WTC11 (cell line): ENCODE measurements at regions not wholly inside any gene's neighbourhood (a gene's known extent, or its start where the extent isn't known, plus 50 kb on each side); places are given as distances from the start of the nearest gene placed in this dataset.

Experiments
- ATAC-seq: fragments of 200-7000 bp; cut with Tn5 transposase; 2 replicates; pipeline ENCODE4 v1.10.0; 2021; ENCODE audit warnings: mild to moderate bottlenecking, moderate library complexity
- CTCF ChIA-PET: fragments of 300-600 bp; sonication (Branson Sonifier 250); formaldehyde crosslinking; loops from one replicate; lab custom pipeline; 2021; ENCODE audit warnings: antibody characterized with exemption; lab: Charles Lee
- POLR2A ChIA-PET: fragments of 350-600 bp; sonication (Branson Sonifier 250); formaldehyde crosslinking; loops from one replicate; lab custom pipeline; 2021; ENCODE audit warnings: antibody characterized with exemption; lab: Charles Lee
- DNase-seq: peaks from one replicate; pipeline ENCODE4 v3.0.0; 2021; ENCODE audit warnings: low spot score
- H3K27ac Mint-ChIP-seq: 2 replicates; pipeline ENCODE4 v1.8.0; 2021; ENCODE audit warnings: mixed read lengths
- H3K27me3 Mint-ChIP-seq: 2 replicates; pipeline ENCODE4 v1.8.0; 2021; ENCODE audit warnings: low read depth, mild to moderate bottlenecking, moderate library complexity, mixed read lengths
- H3K36me3 Mint-ChIP-seq: 2 replicates; pipeline ENCODE4 v1.8.0; 2021; ENCODE audit warnings: mixed read lengths
- H3K4me1 Mint-ChIP-seq: 2 replicates; pipeline ENCODE4 v1.8.0; 2022; ENCODE audit warnings: mixed read lengths
- H3K4me3 Mint-ChIP-seq: 2 replicates; pipeline ENCODE4 v1.8.0; 2021; ENCODE audit warnings: mild to moderate bottlenecking, moderate library complexity, mixed read lengths
- H3K9me3 Mint-ChIP-seq: 2 replicates; pipeline ENCODE4 v1.8.0; 2021; ENCODE audit warnings: mixed read lengths
- AR ChIP-seq: fragments of 250-450 bp; sonication (Bioruptor Pico); IDR thresholded peaks from 2 replicates; pipeline ENCODE4 v1.9.0; 2021; ENCODE audit warnings: mild to moderate bottlenecking
- ATF1 ChIP-seq: sonication (generic); formaldehyde crosslinking; IDR thresholded peaks from 2 replicates; pipeline ENCODE4 v1.8.1; 2023; ENCODE audit warnings: mild to moderate bottlenecking, moderate library complexity, missing genetic modification reagents
- ATF6 ChIP-seq: sonication (generic); formaldehyde crosslinking; IDR thresholded peaks from 2 replicates; pipeline ENCODE4 v1.8.1; 2023; ENCODE audit warnings: mild to moderate bottlenecking, missing genetic modification reagents
- E2F1 ChIP-seq: sonication (generic); formaldehyde crosslinking; IDR thresholded peaks from 2 replicates; pipeline ENCODE4 v1.8.0; 2022; ENCODE audit warnings: mild to moderate bottlenecking, missing genetic modification reagents
- EMX1 ChIP-seq: fragments of 250-450 bp; sonication (Bioruptor Pico); IDR thresholded peaks from 2 replicates; pipeline ENCODE4 v1.8.0; 2021; ENCODE audit warnings: mild to moderate bottlenecking
- ETV6 ChIP-seq: sonication (generic); formaldehyde crosslinking; IDR thresholded peaks from 2 replicates; pipeline ENCODE4 v1.8.1; 2022; ENCODE audit warnings: mild to moderate bottlenecking, missing genetic modification reagents
- FOXK1 ChIP-seq: sonication (generic); formaldehyde crosslinking; IDR thresholded peaks from 2 replicates; pipeline ENCODE4 v1.8.0; 2022; ENCODE audit warnings: mild to moderate bottlenecking, moderate library complexity, missing genetic modification reagents
- FOXP4 ChIP-seq: sonication (generic); formaldehyde crosslinking; IDR thresholded peaks from 2 replicates; pipeline ENCODE4 v1.8.0; 2022; ENCODE audit warnings: mild to moderate bottlenecking, missing genetic modification reagents
- HMGA2 ChIP-seq: fragments of 250-450 bp; sonication (Bioruptor Pico); IDR thresholded peaks from 2 replicates; pipeline ENCODE4 v1.4.0; 2021; ENCODE audit warnings: mild to moderate bottlenecking, moderate library complexity
- KAT7 ChIP-seq: sonication (generic); formaldehyde crosslinking; IDR thresholded peaks from 2 replicates; pipeline ENCODE4 v1.8.1; 2023; ENCODE audit warnings: missing genetic modification reagents, mild to moderate bottlenecking, borderline replicate concordance
- MAX ChIP-seq: sonication (generic); formaldehyde crosslinking; IDR thresholded peaks from 2 replicates; pipeline ENCODE4 v1.8.0; 2022; ENCODE audit warnings: mild to moderate bottlenecking, missing genetic modification reagents
- NFE2L1 ChIP-seq: sonication (generic); formaldehyde crosslinking; IDR thresholded peaks from 2 replicates; pipeline ENCODE4 v1.8.1; 2023; ENCODE audit warnings: missing genetic modification reagents
- NR2C2 ChIP-seq: sonication (generic); formaldehyde crosslinking; IDR thresholded peaks from 2 replicates; pipeline ENCODE4 v1.8.0; 2022; ENCODE audit warnings: mild to moderate bottlenecking, missing genetic modification reagents
- SMAD4 ChIP-seq: sonication (generic); formaldehyde crosslinking; IDR thresholded peaks from 2 replicates; pipeline ENCODE4 v1.8.0; 2022; ENCODE audit warnings: mild to moderate bottlenecking, missing genetic modification reagents
- SP1 ChIP-seq: sonication (generic); formaldehyde crosslinking; conservative IDR thresholded peaks from 2 replicates; pipeline ENCODE4 v1.8.1; 2022; ENCODE audit warnings: missing genetic modification reagents
- TCF7 ChIP-seq: sonication (generic); formaldehyde crosslinking; IDR thresholded peaks from 2 replicates; pipeline ENCODE4 v1.8.0; 2022; ENCODE audit warnings: mild to moderate bottlenecking, low read depth, missing genetic modification reagents, moderate library complexity
- ZBTB43 ChIP-seq: sonication (generic); formaldehyde crosslinking; IDR thresholded peaks from 2 replicates; pipeline ENCODE4 v1.8.1; 2023; ENCODE audit warnings: mild to moderate bottlenecking, missing genetic modification reagents
- ZNF219 ChIP-seq: sonication (generic); formaldehyde crosslinking; IDR thresholded peaks from 2 replicates; pipeline ENCODE4 v1.8.0; 2023; ENCODE audit warnings: missing genetic modification reagents, mild to moderate bottlenecking, borderline replicate concordance
- ZNF281 ChIP-seq: sonication (generic); formaldehyde crosslinking; IDR thresholded peaks from 2 replicates; pipeline ENCODE4 v1.8.0; 2023; ENCODE audit warnings: mild to moderate bottlenecking, missing genetic modification reagents

GRCh38 chr6:90835596-90836212 lies 248.8 kb upstream of the MAP3K7 start:
- Mint-ChIP-seq H3K4me3 (no peak overlapping the region), H3K9me3 (peaks cover 13% of the 10 kb centered on the region), H3K4me1 (no peaks in the 10 kb centered on the region), H3K27ac (no peak overlapping the region), H3K36me3 (peaks cover 3% of the 10 kb centered on the region; the same call in 1 of the 2 replicates), H3K27me3 (no peaks in the 10 kb centered on the region)
- ATAC-seq = no peak
- TF ChIP-seq E2F1 (no peak), ATF6 (CRISPR knock-in tag) (no peak), ZNF219 (no peak), NR2C2 (CRISPR knock-in tag) (no peak), EMX1 (CRISPR knock-in tag) (no peak), NFE2L1 (CRISPR knock-in tag) (no peak), ZNF281 (no peak), ATF1 (no peak)
- ChIA-PET CTCF (no interaction called here), POLR2A (no interaction called here)
- DNase-seq = no peak

- H3K36me3 Mint-ChIP-seq = peaks cover 6% of the 10 kb centered on the region; the same call in 1 of the 2 replicates
- ATAC-seq (no peak), DNase-seq (no peak)
- ChIA-PET POLR2A (no interaction called here), CTCF (no interaction called here)
- H3K27ac Mint-ChIP-seq = no peak overlapping the region
- H3K27me3 Mint-ChIP-seq = no peaks in the 10 kb centered on the region
- H3K9me3 Mint-ChIP-seq = peaks cover 33% of the 10 kb centered on the region
- H3K4me3 Mint-ChIP-seq = no peak overlapping the region
- H3K4me1 Mint-ChIP-seq = peaks cover 6% of the 10 kb centered on the region; the same call in 1 of the 2 replicates
- TF ChIP-seq HMGA2 (CRISPR knock-in tag) = no peak
- TF ChIP-seq ZBTB43 = no peak
- TF ChIP-seq FOXK1 (CRISPR knock-in tag) = no peak
Observed at GRCh38 chr6:90829311-90829710, 242.4 kb upstream of the MAP3K7 start.

- ATAC-seq (no peak), DNase-seq (no peak)
- Mint-ChIP-seq H3K9me3 (peaks cover 12% of the 10 kb centered on the region), H3K27ac (no peak overlapping the region), H3K4me1 (peaks cover 3% of the 10 kb centered on the region; the same call in 1 of the 2 replicates), H3K27me3 (no peaks in the 10 kb centered on the region), H3K4me3 (no peak overlapping the region), H3K36me3 (no peaks in the 10 kb centered on the region)
- ChIA-PET CTCF (no interaction called here), POLR2A (no interaction called here)
- TF ChIP-seq KAT7 (no peak), TCF7 (CRISPR knock-in tag) (no peak), FOXP4 (CRISPR knock-in tag) (no peak), AR (CRISPR knock-in tag) (no peak), SMAD4 (CRISPR knock-in tag) (no peak), ETV6 (CRISPR knock-in tag) (no peak), MAX (CRISPR knock-in tag) (no peak), SP1 (no peak)
Observed at GRCh38 chr6:90820436-90820835, 233.6 kb upstream of the MAP3K7 start.
